Mesenchymal stem cell (in vitro differentiated cells and primary cell): ENCODE measurements at regions not wholly inside any gene's neighbourhood (a gene's known extent, or its start where the extent isn't known, plus 50 kb on each side); places are given as distances from the start of the nearest gene placed in this dataset.

Experiments
- DNase-seq: peaks from one replicate; pipeline ENCODE4 v3.0.0-alpha.2; 2013
- H2AFZ ChIP-seq: one replicate; pipeline ENCODE4 v1.6.1; 2013; ENCODE audit warnings: low read depth, mild to moderate bottlenecking, control low read depth, inconsistent platforms, low read length, moderate library complexity
- H2AK5ac ChIP-seq: 2 replicates; pipeline ENCODE4 v1.6.1; 2013; ENCODE audit warnings: low read length, moderate library complexity, mild to moderate bottlenecking, inconsistent platforms; ENCODE audit not compliant: severe bottlenecking
- H2BK120ac ChIP-seq: one replicate; pipeline ENCODE4 v1.6.1; 2013; ENCODE audit warnings: low read depth, mild to moderate bottlenecking, inconsistent platforms, low read length, moderate library complexity
- H2BK12ac ChIP-seq, 2 experiments: one replicate each; pipeline ENCODE4 v1.6.1; 2013; ENCODE audit warnings: inconsistent platforms in 2 of 2, low read length in 2 of 2, mild to moderate bottlenecking in 2 of 2, moderate library complexity in 2 of 2, control low read depth in 1 of 2
- H2BK15ac ChIP-seq: one replicate; pipeline ENCODE4 v1.6.1; 2013; ENCODE audit warnings: mild to moderate bottlenecking, low read depth, inconsistent platforms; ENCODE audit not compliant: poor library complexity, severe bottlenecking
- H2BK5ac ChIP-seq: 2 replicates; pipeline ENCODE4 v1.6.1; 2013; ENCODE audit warnings: low read depth, mild to moderate bottlenecking, low read length, control low read depth, inconsistent platforms; ENCODE audit not compliant: poor library complexity, severe bottlenecking
- H3K14ac ChIP-seq, 2 experiments: one replicate each; pipeline ENCODE4 v1.6.1; 2013; ENCODE audit warnings: inconsistent platforms in 2 of 2, low read length in 2 of 2, control low read depth in 1 of 2, mild to moderate bottlenecking in 1 of 2, moderate library complexity in 1 of 2
- H3K18ac ChIP-seq, 2 experiments: one replicate each; pipeline ENCODE4 v1.6.1; 2013; ENCODE audit warnings: inconsistent platforms in 2 of 2, low read length in 2 of 2, control low read depth in 1 of 2, low read depth in 1 of 2, mild to moderate bottlenecking in 1 of 2
- H3K23ac ChIP-seq, 2 experiments: one replicate each; pipeline ENCODE4 v1.6.1; 2013; ENCODE audit warnings: inconsistent platforms in 2 of 2, low read length in 2 of 2, mild to moderate bottlenecking in 2 of 2, moderate library complexity in 2 of 2, control low read depth in 1 of 2
- H3K27ac ChIP-seq: 2 replicates; pipeline ENCODE4 v1.5.1; 2013; ENCODE audit warnings: mild to moderate bottlenecking, moderate library complexity, low read length, control low read depth, inconsistent platforms; ENCODE audit not compliant: poor library complexity, severe bottlenecking
- H3K27me3 ChIP-seq, 2 experiments: 2 replicates each; pipeline versions ENCODE4 v1.6.1 to v1.7.0; 2013; ENCODE audit warnings: low read length in 2 of 2, mild to moderate bottlenecking in 2 of 2, moderate library complexity in 2 of 2, control low read depth in 1 of 2, inconsistent platforms in 1 of 2; ENCODE audit not compliant: control insufficient read depth in 1 of 2, insufficient read depth in 1 of 2
- H3K36me3 ChIP-seq, 2 experiments: 2 replicates each; pipeline versions ENCODE4 v1.6.1 to v1.7.0; 2013; ENCODE audit warnings: low read length in 2 of 2, control low read depth in 1 of 2, inconsistent platforms in 1 of 2, low read depth in 1 of 2, mild to moderate bottlenecking in 1 of 2; ENCODE audit not compliant: insufficient read depth in 2 of 2, control insufficient read depth in 1 of 2
- H3K4ac ChIP-seq, 2 experiments: one replicate each; pipeline ENCODE4 v1.6.1; 2013; ENCODE audit warnings: inconsistent platforms in 2 of 2, low read length in 2 of 2, mild to moderate bottlenecking in 2 of 2, moderate library complexity in 2 of 2, control low read depth in 1 of 2, low read depth in 1 of 2
- H3K4me1 ChIP-seq: 2 replicates; pipeline ENCODE4 v1.6.1; 2013; ENCODE audit warnings: low read depth, low read length, control low read depth; ENCODE audit not compliant: control insufficient read depth, insufficient read depth
- H3K4me2 ChIP-seq: 2 replicates; pipeline ENCODE4 v1.6.1; 2013; ENCODE audit warnings: low read length, mild to moderate bottlenecking, inconsistent platforms; ENCODE audit not compliant: poor library complexity, severe bottlenecking
- H3K4me3 ChIP-seq, 2 experiments: 2 replicates each; pipeline versions ENCODE4 v1.5.1 to v1.7.0; 2013; ENCODE audit warnings: low read length in 2 of 2, mild to moderate bottlenecking in 2 of 2, control low read depth in 1 of 2, low read depth in 1 of 2; ENCODE audit not compliant: insufficient read depth in 1 of 2
- H3K79me1 ChIP-seq: replicated peaks from 2 replicates; pipeline ENCODE4 v1.6.1; 2013; ENCODE audit warnings: mild to moderate bottlenecking, control low read depth, low read length, inconsistent platforms; ENCODE audit not compliant: poor library complexity, severe bottlenecking
- H3K9ac ChIP-seq: 2 replicates; pipeline ENCODE4 v1.7.0; 2013; ENCODE audit warnings: mild to moderate bottlenecking, low read length, moderate library complexity
- H3K9me3 ChIP-seq: 2 replicates; pipeline ENCODE4 v1.7.0; 2013; ENCODE audit warnings: mild to moderate bottlenecking, low read length; ENCODE audit not compliant: control insufficient read depth
- H4K8ac ChIP-seq: one replicate; pipeline ENCODE4 v1.6.1; 2013; ENCODE audit warnings: inconsistent platforms, mild to moderate bottlenecking, low read length, moderate library complexity
- H4K91ac ChIP-seq: one replicate; pipeline ENCODE4 v1.6.1; 2013; ENCODE audit warnings: mild to moderate bottlenecking, low read length, inconsistent platforms
- WGBS: methylation state at CpG from one replicate; pipeline ENCODE4 v1.1.7; 2013; ENCODE audit warnings: mixed read lengths; 5-methylcytosine and 5-hydroxymethylcytosine counted together

- Histone ChIP-seq H3K4me3 (no peak overlapping the region), H3K14ac (no peak overlapping the region), H2AFZ (no peak overlapping the region), H3K18ac (no peak overlapping the region), H3K9me3 (no peaks in the 10 kb centered on the region), H3K36me3 (no peaks in the 10 kb centered on the region), H4K91ac (no peak overlapping the region), H3K4ac (no peak overlapping the region), H2BK15ac (no peak overlapping the region), H2AK5ac (no peak overlapping the region), H2BK5ac (no peak overlapping the region), H3K27ac (no peak overlapping the region), H3K23ac (no peak overlapping the region), H3K4me1 (peaks cover 3% of the 10 kb centered on the region), H3K79me1 (no peaks in the 10 kb centered on the region), H2BK12ac (no peak overlapping the region), H2BK120ac (no peak overlapping the region), H3K27me3 (no peaks in the 10 kb centered on the region), H3K9ac (no peak overlapping the region), H3K4me2 (no peak overlapping the region), H4K8ac (no peak overlapping the region)
- 93% methylated on average over 1 of the region's 1 CpG for WGBS
- DNase-seq: no peak
These were observed 93.9 kb upstream of the AGR3 start for GRCh38 chr7:16975712-16976111.

GRCh38 chr7:16978358-16979244, 96.8 kb upstream of the AGR3 start:
- H3K4ac ChIP-seq: peak overlapping the region in 1 of 2 experiments; percentile 19
- peak; percentile 81 for DNase-seq
- no peak overlapping the region for H4K91ac ChIP-seq
- no peaks in the 10 kb centered on the region for H3K27me3 ChIP-seq
- peak overlapping the region; percentile 23 to 81 for H3K18ac ChIP-seq
- H3K14ac ChIP-seq: peak overlapping the region in 1 of 2 experiments; percentile 9
- no peak overlapping the region for H2BK120ac ChIP-seq
- no peaks in the 10 kb centered on the region for H3K9me3 ChIP-seq
- no CpG with 5 or more reads among the region's 1 CpG for WGBS
- no peak overlapping the region for H2BK5ac ChIP-seq
- peak overlapping the region; percentile 50 for H3K9ac ChIP-seq
- H2AK5ac ChIP-seq: no peak overlapping the region
- no peaks in the 10 kb centered on the region for H3K36me3 ChIP-seq
- H3K79me1 ChIP-seq: no peaks in the 10 kb centered on the region
- no peak overlapping the region for H3K4me3 ChIP-seq
- H2AFZ ChIP-seq: no peak overlapping the region
- peak overlapping the region; percentile 65 to 69 for H2BK12ac ChIP-seq
- no peak overlapping the region for H3K27ac ChIP-seq
- no peak overlapping the region for H3K4me2 ChIP-seq
- H3K23ac ChIP-seq: no peak overlapping the region
- H4K8ac ChIP-seq: peak overlapping the region; percentile 70
- H3K4me1 ChIP-seq: peaks cover 2% of the 10 kb centered on the region
- no peak overlapping the region for H2BK15ac ChIP-seq

- H2BK12ac ChIP-seq: no peak overlapping the region
These were observed 98.8 kb upstream of the AGR3 start for GRCh38 chr7:16980539-16980938.

GRCh38 chr7:16982640-16983350, 101.0 kb upstream of the AGR3 start:
- Histone ChIP-seq H3K79me1 (no peaks in the 10 kb centered on the region), H2BK120ac (no peak overlapping the region), H2BK5ac (no peak overlapping the region), H3K4ac (no peak overlapping the region), H2AK5ac (no peak overlapping the region), H3K27me3 (no peaks in the 10 kb centered on the region), H3K9ac (peak overlapping the region; percentile 65), H4K8ac (no peak overlapping the region), H3K36me3 (no peaks in the 10 kb centered on the region), H2BK12ac (no peak overlapping the region), H3K18ac (no peak overlapping the region), H3K23ac (no peak overlapping the region), H3K4me2 (no peak overlapping the region), H3K9me3 (no peaks in the 10 kb centered on the region), H3K4me3 (no peak overlapping the region), H3K4me1 (peaks cover 2% of the 10 kb centered on the region), H3K27ac (no peak overlapping the region), H2AFZ (no peak overlapping the region), H4K91ac (no peak overlapping the region), H2BK15ac (no peak overlapping the region), H3K14ac (no peak overlapping the region)
- WGBS: 5% methylated on average over 1 of the region's 3 CpGs
- DNase-seq: peak; percentile 70

More at GRCh38 chr7:16980539-16980938, 98.8 kb upstream of the AGR3 start:
- no peak overlapping the region for H4K8ac ChIP-seq
- no peak overlapping the region for H3K9ac ChIP-seq
- no peak overlapping the region for H2AFZ ChIP-seq
- no peak overlapping the region for H3K27ac ChIP-seq
- H4K91ac ChIP-seq: no peak overlapping the region
- H3K18ac ChIP-seq: no peak overlapping the region
- H2BK120ac ChIP-seq: no peak overlapping the region
- H3K4me1 ChIP-seq: peaks cover 2% of the 10 kb centered on the region
- H3K9me3 ChIP-seq: no peaks in the 10 kb centered on the region
- 100% methylated on average over 2 of the region's 4 CpGs for WGBS
- H3K79me1 ChIP-seq: no peaks in the 10 kb centered on the region
- no peak for DNase-seq
- no peak overlapping the region for H2BK15ac ChIP-seq
- H2BK5ac ChIP-seq: no peak overlapping the region
- H3K4me3 ChIP-seq: no peak overlapping the region
- H3K4ac ChIP-seq: no peak overlapping the region
- H3K36me3 ChIP-seq: no peaks in the 10 kb centered on the region
- no peaks in the 10 kb centered on the region for H3K27me3 ChIP-seq
- no peak overlapping the region for H2AK5ac ChIP-seq
- no peak overlapping the region for H3K23ac ChIP-seq
- no peak overlapping the region for H3K4me2 ChIP-seq
- H3K14ac ChIP-seq: no peak overlapping the region
